ENCODE measurements at regions not wholly inside any gene's neighbourhood (a gene's known extent, or its start where the extent isn't known, plus 50 kb on each side); places are given as distances from the start of the nearest gene placed in this dataset.

- DNase-seq = no peak
Observed at GRCh38 chr5:24385617-24386016, 259.2 kb downstream of the CDH10 start.

GRCh38 chr5:24388448-24388847 lies 256.3 kb downstream of the CDH10 start:
- DNase-seq = no peak

- no peak for DNase-seq
Observed at GRCh38 chr5:24389968-24390367, 254.8 kb downstream of the CDH10 start.

GRCh38 chr5:24391816-24392215 lies 253.0 kb downstream of the CDH10 start:
- no peak for DNase-seq

- no peak for DNase-seq
Observed at GRCh38 chr5:24397601-24398000, 247.2 kb downstream of the CDH10 start.

- no peak for DNase-seq
Observed at GRCh38 chr5:24401773-24402172, 243.0 kb downstream of the CDH10 start.

GRCh38 chr5:24407466-24407865 lies 237.3 kb downstream of the CDH10 start:
- no peak for DNase-seq

- no peak for DNase-seq
Observed at GRCh38 chr5:24428345-24428744, 216.4 kb downstream of the CDH10 start.

- DNase-seq = no peak
Observed at GRCh38 chr5:24433555-24433954, 211.2 kb downstream of the CDH10 start.

Measured in activated T-cell treated with anti-CD3 and anti-CD28 coated beads, Interleukin-2, amount 50 U/mL, for 1 hour (primary cell).